ENCODE measurements at regions not wholly inside any gene's neighbourhood (a gene's known extent, or its start where the extent isn't known, plus 50 kb on each side); places are given as distances from the start of the nearest gene placed in this dataset.

DNA sequence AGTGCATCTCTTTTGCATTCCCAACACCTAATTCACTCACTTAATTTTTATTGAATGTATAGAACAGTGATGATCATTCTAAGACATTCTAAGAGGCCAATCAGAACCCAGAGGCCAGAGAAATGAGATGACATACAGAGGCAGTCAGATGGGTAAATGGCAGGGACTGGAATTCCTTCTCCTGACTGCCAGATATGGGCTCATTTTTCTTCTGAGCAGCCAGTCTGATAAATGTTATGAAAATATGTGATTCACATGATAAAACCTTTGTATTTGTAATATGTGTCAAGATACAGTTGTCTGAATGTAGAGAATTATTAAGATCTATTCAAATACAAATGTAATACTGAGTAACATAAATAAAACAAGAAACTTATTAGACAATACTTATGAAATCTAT is 277.8 kb downstream of the EPM2A start:
- DNase-seq (no peak), ATAC-seq (ENCODE audit: low read depth in 2 of 2) (no peak)
- Mint-ChIP-seq H3K4me3 (no peak overlapping the region), H3K9me3 (peaks cover 0 to 5% (median 2%) of the 10 kb centered on the region in 7 donors), H3K27ac (no peak overlapping the region), H3K27me3 (no peaks in the 10 kb centered on the region), H3K36me3 (no peaks in the 10 kb centered on the region), H3K4me1 (no peaks in the 10 kb centered on the region)
- Histone ChIP-seq H3K4me1 (ENCODE audit: control insufficient read depth, insufficient read depth, low read length, poor library complexity, severe bottlenecking) (no peaks in the 10 kb centered on the region), H3K9me3 (ENCODE audit: control insufficient read depth in 2 of 2, low read length in 2 of 2) (no peaks in the 10 kb centered on the region), H3K27ac (ENCODE audit: insufficient read depth, low read length, poor library complexity, severe bottlenecking) (no peak overlapping the region), H3K4me3 (ENCODE audit: low read depth, low read length) (no peak overlapping the region), H3K36me3 (ENCODE audit: control insufficient read depth, insufficient read depth, low read length) (no peaks in the 10 kb centered on the region), H3K27me3 (ENCODE audit: control insufficient read depth, insufficient read depth, low read length) (no peaks in the 10 kb centered on the region)

DNA sequence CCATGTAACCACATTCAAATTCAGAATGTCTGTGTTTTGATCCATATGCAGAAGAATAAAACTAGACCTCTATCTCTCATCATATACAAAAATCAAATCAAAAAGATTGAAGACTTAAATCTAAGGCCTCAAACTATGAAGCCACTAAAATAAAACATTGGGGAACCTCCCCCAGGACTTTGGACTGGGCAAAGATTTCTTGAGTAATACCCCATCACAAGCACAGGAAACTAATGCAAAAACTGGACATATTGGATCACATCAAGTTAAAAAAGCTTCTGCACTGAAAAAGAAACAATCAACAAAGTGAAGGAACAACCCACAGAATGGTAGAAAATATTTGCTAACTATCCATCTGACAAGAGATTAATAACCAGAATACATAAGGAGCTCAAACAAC is 266.8 kb downstream of the EPM2A start:
- Histone ChIP-seq H3K27me3 (ENCODE audit: control insufficient read depth, insufficient read depth, low read length) (no peaks in the 10 kb centered on the region), H3K27ac (ENCODE audit: insufficient read depth, low read length, poor library complexity, severe bottlenecking) (no peak overlapping the region), H3K36me3 (ENCODE audit: control insufficient read depth, insufficient read depth, low read length) (no peaks in the 10 kb centered on the region), H3K9me3 (ENCODE audit: control insufficient read depth in 2 of 2, low read length in 2 of 2) (peaks cover 0 to 10% of the 10 kb centered on the region in 2 experiments), H3K4me3 (ENCODE audit: low read depth, low read length) (no peak overlapping the region), H3K4me1 (ENCODE audit: control insufficient read depth, insufficient read depth, low read length, poor library complexity, severe bottlenecking) (no peaks in the 10 kb centered on the region)
- ATAC-seq (ENCODE audit: low read depth in 2 of 2) = no peak
- H3K27me3 Mint-ChIP-seq = no peaks in the 10 kb centered on the region
- no peaks in the 10 kb centered on the region for H3K36me3 Mint-ChIP-seq
- no peak overlapping the region for H3K4me3 Mint-ChIP-seq
- H3K4me1 Mint-ChIP-seq = no peaks in the 10 kb centered on the region
- H3K27ac Mint-ChIP-seq = no peak overlapping the region
- H3K9me3 Mint-ChIP-seq = peaks cover 0 to 15% (median 4%) of the 10 kb centered on the region in 7 donors
- DNase-seq = no peak

DNA sequence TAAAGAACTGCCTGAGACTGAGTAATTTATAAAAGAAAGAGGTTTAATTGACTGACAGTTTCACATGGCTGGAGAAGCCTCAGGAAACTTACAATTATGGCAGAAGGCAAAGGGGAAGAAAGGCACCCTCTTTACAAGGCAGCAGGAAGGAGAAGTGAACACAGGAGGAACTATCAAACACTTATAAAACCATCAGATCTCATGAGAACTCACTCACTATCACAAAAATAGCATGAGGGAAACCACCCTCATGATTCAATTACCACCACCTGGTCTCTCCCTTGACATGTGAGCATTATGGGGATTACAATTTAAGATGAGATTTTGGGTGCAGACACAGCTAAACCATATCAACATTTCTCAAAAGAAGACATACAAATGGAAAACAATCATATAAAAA is 266.3 kb downstream of the EPM2A start:
- no peaks in the 10 kb centered on the region for H3K4me1 ChIP-seq (ENCODE audit: control insufficient read depth, insufficient read depth, low read length, poor library complexity, severe bottlenecking)
- Mint-ChIP-seq H3K9me3 (peaks cover 0 to 18% (median 5%) of the 10 kb centered on the region in 7 donors), H3K4me1 (no peaks in the 10 kb centered on the region), H3K4me3 (no peak overlapping the region), H3K27ac (no peak overlapping the region), H3K27me3 (no peaks in the 10 kb centered on the region), H3K36me3 (no peaks in the 10 kb centered on the region)
- H3K9me3 ChIP-seq (ENCODE audit: control insufficient read depth in 2 of 2, low read length in 2 of 2) = peaks cover 0 to 10% of the 10 kb centered on the region in 2 experiments
- no peaks in the 10 kb centered on the region for H3K27me3 ChIP-seq (ENCODE audit: control insufficient read depth, insufficient read depth, low read length)
- no peak for DNase-seq
- H3K27ac ChIP-seq (ENCODE audit: insufficient read depth, low read length, poor library complexity, severe bottlenecking) = no peak overlapping the region
- no peak for ATAC-seq (ENCODE audit: low read depth in 2 of 2)
- H3K4me3 ChIP-seq (ENCODE audit: low read depth, low read length) = no peak overlapping the region
- no peaks in the 10 kb centered on the region for H3K36me3 ChIP-seq (ENCODE audit: control insufficient read depth, insufficient read depth, low read length)

DNA sequence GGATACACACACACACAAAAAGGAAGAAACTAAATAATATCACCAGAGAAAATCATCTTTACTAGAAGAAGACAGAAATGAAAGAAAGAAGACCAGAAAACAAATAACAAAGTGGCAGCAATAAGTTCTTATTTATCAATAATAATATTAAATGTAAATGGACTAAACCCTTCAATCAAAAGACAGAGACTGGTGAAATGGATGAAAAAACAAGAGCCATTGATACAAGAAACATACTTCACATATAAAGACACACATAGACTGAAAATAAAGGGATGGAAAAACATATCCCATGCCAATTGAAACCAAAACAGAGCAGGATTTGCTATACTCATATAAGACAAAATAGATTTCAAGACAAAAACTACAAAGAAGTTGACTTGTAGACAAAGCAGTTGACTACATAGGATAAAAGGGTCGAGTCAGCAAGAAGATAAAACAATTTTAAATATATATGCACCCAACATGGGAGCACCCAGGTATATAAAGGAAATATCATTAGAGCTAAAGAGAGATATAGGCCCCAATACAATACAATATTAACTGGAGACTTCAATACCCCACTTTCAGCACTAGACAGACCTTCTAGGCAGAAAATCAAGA is 259.4 kb downstream of the EPM2A start:
- DNase-seq = no peak
- ATAC-seq (ENCODE audit: low read depth in 2 of 2) = no peak
- H3K36me3 Mint-ChIP-seq = no peaks in the 10 kb centered on the region
- Histone ChIP-seq H3K4me3 (ENCODE audit: low read depth, low read length) (no peak overlapping the region), H3K36me3 (ENCODE audit: control insufficient read depth, insufficient read depth, low read length) (no peaks in the 10 kb centered on the region), H3K4me1 (ENCODE audit: control insufficient read depth, insufficient read depth, low read length, poor library complexity, severe bottlenecking) (no peaks in the 10 kb centered on the region), H3K9me3 (ENCODE audit: control insufficient read depth in 2 of 2, low read length in 2 of 2) (peaks cover 0 to 10% of the 10 kb centered on the region in 2 experiments), H3K27me3 (ENCODE audit: control insufficient read depth, insufficient read depth, low read length) (no peaks in the 10 kb centered on the region), H3K27ac (ENCODE audit: insufficient read depth, low read length, poor library complexity, severe bottlenecking) (no peak overlapping the region)
- no peak overlapping the region for H3K27ac Mint-ChIP-seq
- no peaks in the 10 kb centered on the region for H3K4me1 Mint-ChIP-seq
- H3K4me3 Mint-ChIP-seq = no peak overlapping the region
- no peaks in the 10 kb centered on the region for H3K27me3 Mint-ChIP-seq
- peaks cover 0 to 46% (median 8%) of the 10 kb centered on the region in 7 donors for H3K9me3 Mint-ChIP-seq

DNA sequence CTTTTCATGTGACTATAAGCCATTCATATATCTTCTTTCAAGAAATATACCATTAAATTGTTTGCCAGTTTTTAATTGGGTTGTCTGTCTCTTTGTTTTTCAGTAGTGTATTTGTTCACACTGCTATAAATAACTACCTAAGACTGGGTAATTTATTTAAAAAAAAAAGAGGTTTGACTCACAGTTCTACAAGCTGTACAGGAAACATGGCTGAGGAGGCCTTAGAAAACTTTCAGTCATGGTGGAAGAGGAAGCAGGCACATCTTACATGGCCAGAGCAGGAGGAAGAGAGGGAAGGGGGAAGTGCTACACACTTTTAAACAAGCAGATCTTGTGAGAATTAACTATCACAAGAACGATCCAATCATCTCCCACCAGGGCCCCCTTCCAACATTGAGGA is 255.3 kb downstream of the EPM2A start:
- no peak overlapping the region for H3K4me3 Mint-ChIP-seq
- no peaks in the 10 kb centered on the region for H3K4me1 ChIP-seq (ENCODE audit: control insufficient read depth, insufficient read depth, low read length, poor library complexity, severe bottlenecking)
- no peaks in the 10 kb centered on the region for H3K27me3 ChIP-seq (ENCODE audit: control insufficient read depth, insufficient read depth, low read length)
- H3K4me1 Mint-ChIP-seq = no peaks in the 10 kb centered on the region
- H3K27ac ChIP-seq (ENCODE audit: insufficient read depth, low read length, poor library complexity, severe bottlenecking) = no peak overlapping the region
- H3K36me3 Mint-ChIP-seq = no peaks in the 10 kb centered on the region
- no peaks in the 10 kb centered on the region for H3K36me3 ChIP-seq (ENCODE audit: control insufficient read depth, insufficient read depth, low read length)
- no peaks in the 10 kb centered on the region for H3K27me3 Mint-ChIP-seq
- no peaks in the 10 kb centered on the region for H3K9me3 ChIP-seq (ENCODE audit: control insufficient read depth in 2 of 2, low read length in 2 of 2)
- no peak overlapping the region for H3K4me3 ChIP-seq (ENCODE audit: low read depth, low read length)
- peaks cover 0 to 29% (median 5%) of the 10 kb centered on the region in 7 donors for H3K9me3 Mint-ChIP-seq
- no peak for ATAC-seq (ENCODE audit: low read depth in 2 of 2)
- no peak for DNase-seq
- no peak overlapping the region for H3K27ac Mint-ChIP-seq

DNA sequence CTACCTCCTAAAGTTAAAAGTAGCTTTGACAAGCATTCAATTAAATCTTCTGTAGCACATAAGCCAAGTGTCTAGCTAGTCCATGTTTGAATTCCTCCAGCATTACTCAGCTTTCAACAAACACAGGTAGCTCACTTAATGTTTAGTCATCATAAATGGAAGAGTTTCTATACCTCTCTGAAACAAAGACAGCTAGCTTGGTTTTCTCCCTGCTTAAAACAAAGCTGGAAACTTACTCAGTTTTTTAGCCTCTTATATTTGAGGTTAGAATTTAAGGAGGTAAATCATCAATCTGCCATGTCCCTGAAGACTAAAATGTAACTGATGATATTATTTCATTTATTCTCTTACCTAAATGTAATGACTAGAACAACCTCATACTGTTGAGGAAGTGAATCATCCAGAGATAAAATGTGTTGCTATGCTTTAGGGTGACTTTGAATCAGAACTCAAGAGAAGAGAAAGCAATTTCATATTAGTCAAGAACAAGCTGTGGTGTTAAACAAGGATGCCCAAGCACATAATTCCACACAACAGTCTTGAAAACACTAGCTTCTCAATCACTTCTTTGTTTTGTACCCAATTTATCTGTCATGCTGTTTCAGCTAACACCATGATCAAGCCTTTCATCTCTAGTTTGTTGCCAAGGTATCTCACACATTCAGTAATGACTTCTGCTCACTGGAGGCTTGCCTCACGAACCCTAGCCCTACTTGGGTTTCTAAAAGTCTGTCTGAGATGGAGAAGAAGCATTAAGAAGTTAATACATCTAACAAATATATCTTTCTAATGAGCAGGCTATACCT is 251.9 kb downstream of the EPM2A start:
- no peak overlapping the region for H3K27ac Mint-ChIP-seq
- no peaks in the 10 kb centered on the region for H3K27me3 Mint-ChIP-seq
- Histone ChIP-seq H3K27ac (ENCODE audit: insufficient read depth, low read length, poor library complexity, severe bottlenecking) (no peak overlapping the region), H3K4me3 (ENCODE audit: low read depth, low read length) (no peak overlapping the region), H3K9me3 (ENCODE audit: control insufficient read depth in 2 of 2, low read length in 2 of 2) (no peaks in the 10 kb centered on the region), H3K27me3 (ENCODE audit: control insufficient read depth, insufficient read depth, low read length) (no peaks in the 10 kb centered on the region), H3K4me1 (ENCODE audit: control insufficient read depth, insufficient read depth, low read length, poor library complexity, severe bottlenecking) (no peaks in the 10 kb centered on the region), H3K36me3 (ENCODE audit: control insufficient read depth, insufficient read depth, low read length) (no peaks in the 10 kb centered on the region)
- no peaks in the 10 kb centered on the region for H3K36me3 Mint-ChIP-seq
- no peak overlapping the region for H3K4me3 Mint-ChIP-seq
- peaks cover 0 to 7% (median 4%) of the 10 kb centered on the region in 7 donors for H3K9me3 Mint-ChIP-seq
- ATAC-seq (ENCODE audit: low read depth in 2 of 2) = no peak
- no peak for DNase-seq
- H3K4me1 Mint-ChIP-seq = no peaks in the 10 kb centered on the region

DNA sequence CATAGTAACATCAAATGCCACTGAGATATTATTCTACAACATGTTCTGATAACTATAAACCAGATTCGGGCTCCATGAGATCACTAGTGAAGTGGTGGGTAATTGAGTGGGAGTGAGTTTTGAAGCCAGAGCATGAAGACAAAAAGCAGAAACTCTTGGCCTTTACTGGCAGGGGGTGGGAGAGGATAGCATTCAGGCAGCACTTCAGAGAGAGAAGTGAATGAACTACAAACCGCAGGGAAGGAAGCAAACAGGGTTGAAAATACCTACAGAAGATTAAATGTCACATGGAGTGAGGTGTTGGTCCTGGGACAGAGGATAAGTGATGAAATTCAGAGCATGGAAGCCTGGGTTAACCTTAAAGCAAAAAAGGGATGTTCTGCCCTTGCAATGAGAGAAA is 250.0 kb downstream of the EPM2A start:
- H3K4me1 Mint-ChIP-seq = no peaks in the 10 kb centered on the region
- peaks cover 0 to 7% (median 3%) of the 10 kb centered on the region in 7 donors for H3K9me3 Mint-ChIP-seq
- H3K4me3 Mint-ChIP-seq = no peak overlapping the region

DNA sequence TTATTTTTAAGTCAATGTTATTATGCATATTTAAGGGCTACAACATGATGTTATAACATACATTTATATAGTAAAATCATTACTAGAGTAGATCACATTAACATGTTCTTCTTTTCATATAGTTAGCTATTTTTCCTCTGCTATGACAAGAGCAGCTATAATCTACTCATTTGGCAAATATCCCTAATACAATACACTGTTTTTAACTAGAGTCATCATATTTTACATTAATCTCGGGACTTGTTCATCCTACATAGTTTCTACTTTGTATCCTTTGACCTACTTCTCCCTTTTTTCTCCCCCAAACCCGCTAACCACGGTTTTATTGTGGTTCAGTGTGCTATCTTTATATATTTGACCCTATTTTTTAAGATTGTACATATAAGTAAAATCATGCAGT is 249.0 kb downstream of the EPM2A start:
- Histone ChIP-seq H3K27me3 (ENCODE audit: control insufficient read depth, insufficient read depth, low read length) (no peaks in the 10 kb centered on the region), H3K4me3 (ENCODE audit: low read depth, low read length) (no peak overlapping the region), H3K27ac (ENCODE audit: insufficient read depth, low read length, poor library complexity, severe bottlenecking) (no peak overlapping the region), H3K36me3 (ENCODE audit: control insufficient read depth, insufficient read depth, low read length) (no peaks in the 10 kb centered on the region), H3K4me1 (ENCODE audit: control insufficient read depth, insufficient read depth, low read length, poor library complexity, severe bottlenecking) (no peaks in the 10 kb centered on the region), H3K9me3 (ENCODE audit: control insufficient read depth in 2 of 2, low read length in 2 of 2) (no peaks in the 10 kb centered on the region)
- Mint-ChIP-seq H3K4me1 (no peaks in the 10 kb centered on the region), H3K4me3 (no peak overlapping the region), H3K27me3 (no peaks in the 10 kb centered on the region), H3K9me3 (peaks cover 0 to 7% (median 3%) of the 10 kb centered on the region in 7 donors), H3K27ac (no peak overlapping the region), H3K36me3 (no peaks in the 10 kb centered on the region)
- ATAC-seq (ENCODE audit: low read depth in 2 of 2) (no peak), DNase-seq (no peak)

More for the DNA sequence above, 250.0 kb downstream of the EPM2A start:
- no peak for ATAC-seq (ENCODE audit: low read depth in 2 of 2)
- H3K36me3 Mint-ChIP-seq = no peaks in the 10 kb centered on the region
- Histone ChIP-seq H3K36me3 (ENCODE audit: control insufficient read depth, insufficient read depth, low read length) (no peaks in the 10 kb centered on the region), H3K4me3 (ENCODE audit: low read depth, low read length) (no peak overlapping the region), H3K27me3 (ENCODE audit: control insufficient read depth, insufficient read depth, low read length) (no peaks in the 10 kb centered on the region), H3K4me1 (ENCODE audit: control insufficient read depth, insufficient read depth, low read length, poor library complexity, severe bottlenecking) (no peaks in the 10 kb centered on the region), H3K9me3 (ENCODE audit: control insufficient read depth in 2 of 2, low read length in 2 of 2) (no peaks in the 10 kb centered on the region), H3K27ac (ENCODE audit: insufficient read depth, low read length, poor library complexity, severe bottlenecking) (no peak overlapping the region)
- DNase-seq = no peak
- H3K27ac Mint-ChIP-seq = no peak overlapping the region
- no peaks in the 10 kb centered on the region for H3K27me3 Mint-ChIP-seq
